ENCODE measurements at regions not wholly inside any gene's neighbourhood (a gene's known extent, or its start where the extent isn't known, plus 50 kb on each side); places are given as distances from the start of the nearest gene placed in this dataset.

GRCh38 chr6:48315051-48315719 lies 204.2 kb upstream of the PTCHD4 start:
- no peaks in the 10 kb centered on the region; the same call in 1 of the 2 replicates for H3K4me1 ChIP-seq (ENCODE audit: insufficient read depth, low read length)
- no peaks in the 10 kb centered on the region for H3K79me1 ChIP-seq (ENCODE audit: insufficient read depth, low read depth, low read length, poor library complexity, severe bottlenecking)
- H3K27me3 ChIP-seq (ENCODE audit: insufficient read depth, low read length): no peaks in the 10 kb centered on the region
- no peak overlapping the region for H3T11ph ChIP-seq (ENCODE audit: low read length)
- no peaks in the 10 kb centered on the region for H3K23me2 ChIP-seq (ENCODE audit: insufficient read length, low read depth, low read length, poor library complexity, severe bottlenecking)
- no peak overlapping the region for H3K18ac ChIP-seq (ENCODE audit: insufficient read length, low read depth, low read length)
- no peak overlapping the region for H3K56ac ChIP-seq (ENCODE audit: insufficient read length, low read depth, low read length)
- no peaks in the 10 kb centered on the region for H3K79me2 ChIP-seq (ENCODE audit: insufficient read depth, low read length)
- DNase-seq: no peak
- H3K27ac ChIP-seq (ENCODE audit: insufficient read length, low read depth, low read length): no peak overlapping the region
- H4K91ac ChIP-seq (ENCODE audit: insufficient read length, low read depth, low read length): no peak overlapping the region
- H4K20me1 ChIP-seq (ENCODE audit: control insufficient read depth, insufficient read depth, insufficient read length): no peaks in the 10 kb centered on the region
- H3K23ac ChIP-seq (ENCODE audit: insufficient read length, low read depth, low read length): no peak overlapping the region
- no peak overlapping the region for H2BK20ac ChIP-seq (ENCODE audit: low read depth, low read length, poor library complexity, severe bottlenecking)
- H2BK120ac ChIP-seq (ENCODE audit: low read depth, low read length, poor library complexity, severe bottlenecking): no peak overlapping the region
- no peak for TF ChIP-seq CTCF (conservative IDR thresholded peaks at IDR 0.05)
- peaks cover 10 to 12% of the 10 kb centered on the region in 2 experiments for H3K4me1 Mint-ChIP-seq
- no peak overlapping the region for H2AFZ ChIP-seq (ENCODE audit: low read length)
- no peak overlapping the region for H4K8ac ChIP-seq (replicated peaks; ENCODE audit: insufficient read length, low read depth, low read length)
- no peaks in the 10 kb centered on the region for H3K9me3 Mint-ChIP-seq
- H3K4me3 Mint-ChIP-seq: no peak overlapping the region
- no peak overlapping the region for H2BK12ac ChIP-seq (ENCODE audit: insufficient read length, low read depth, low read length)
- no peak overlapping the region for H2AK5ac ChIP-seq (ENCODE audit: insufficient read length, low read length)
- H3K36me3 Mint-ChIP-seq (ENCODE audit: insufficient read depth in 1 of 3, low read depth in 3 of 3): 0 out of 7 replicates have a peak, but pooled peaks cover 0 to 8% (median 0%) of the 10 kb centered on the region in 3 experiments
- H3K4ac ChIP-seq (ENCODE audit: low read depth, low read length): no peak overlapping the region
- H3K4me2 ChIP-seq (ENCODE audit: insufficient read depth, insufficient read length, low read length): no peak overlapping the region
- H4K5ac ChIP-seq (ENCODE audit: insufficient read length, low read depth, low read length): no peak overlapping the region
- H3K27me3 Mint-ChIP-seq (ENCODE audit: low read depth): no peaks in the 10 kb centered on the region; the same call in 1 of the 2 replicates
- no peak overlapping the region for H2BK5ac ChIP-seq (ENCODE audit: insufficient read length, low read length)
- no peak overlapping the region for H3K14ac ChIP-seq (ENCODE audit: insufficient read depth, low read length)
- no peak overlapping the region for H3K9ac ChIP-seq (ENCODE audit: extremely low read depth, insufficient read length, low read length)
- WGBS (ENCODE audit: extremely low coverage, insufficient read length, low lambda C conversion rate): no CpG with 5 or more reads among the region's 5 CpGs
- no peak overlapping the region for H2BK15ac ChIP-seq (ENCODE audit: low read depth, low read length)
- H3K27ac Mint-ChIP-seq: no peak overlapping the region; a peak in 1 of 7 replicates
- H3K9me3 ChIP-seq (ENCODE audit: control insufficient read depth, low read depth, low read length): no peaks in the 10 kb centered on the region

All from H9 (cell line).